NCI-H1417 (cell line): ENCODE measurements at regions not wholly inside any gene's neighbourhood (a gene's known extent, or its start where the extent isn't known, plus 50 kb on each side); places are given as distances from the start of the nearest gene placed in this dataset.
"Not testable (repeated sequence)": the region's sequence is repeated elsewhere in the genome, so short reads cannot be mapped to it uniquely, and the experiment has no call there.

Source experiments
- DNase-seq, 3 experiments: peaks; one replicate each; lab custom pipeline; 2025; lab: John Stamatoyannopoulos, UW

DNA sequence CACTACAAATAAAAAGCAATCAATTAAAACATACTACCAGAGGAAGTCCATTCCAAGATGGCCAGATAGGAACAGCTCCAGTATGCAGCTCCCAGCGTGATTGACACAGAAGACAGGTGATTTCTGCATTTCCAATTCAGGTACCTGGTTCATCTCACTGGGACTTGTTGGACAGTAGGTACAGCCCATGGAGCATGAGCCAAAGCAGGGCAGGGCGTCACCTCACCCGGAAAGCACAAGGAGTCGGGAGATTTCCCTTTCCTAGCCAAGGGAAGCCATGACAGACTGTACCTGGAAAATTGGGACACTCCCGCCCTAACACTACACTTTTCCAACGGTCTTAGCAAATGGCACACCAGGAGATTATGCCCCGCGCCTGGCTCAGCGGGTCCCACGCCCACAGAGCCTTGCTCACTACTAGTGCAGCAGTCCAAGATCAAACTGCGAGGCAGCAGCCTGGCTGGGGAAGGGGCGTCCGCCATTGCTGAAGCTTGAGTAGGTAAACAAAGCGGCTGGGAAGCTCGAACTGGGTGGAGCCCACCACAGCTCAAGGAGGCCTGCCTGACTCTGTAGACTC is 106.0 kb downstream of the BUD13 start:
- not testable (repeated sequence) for DNase-seq

DNA sequence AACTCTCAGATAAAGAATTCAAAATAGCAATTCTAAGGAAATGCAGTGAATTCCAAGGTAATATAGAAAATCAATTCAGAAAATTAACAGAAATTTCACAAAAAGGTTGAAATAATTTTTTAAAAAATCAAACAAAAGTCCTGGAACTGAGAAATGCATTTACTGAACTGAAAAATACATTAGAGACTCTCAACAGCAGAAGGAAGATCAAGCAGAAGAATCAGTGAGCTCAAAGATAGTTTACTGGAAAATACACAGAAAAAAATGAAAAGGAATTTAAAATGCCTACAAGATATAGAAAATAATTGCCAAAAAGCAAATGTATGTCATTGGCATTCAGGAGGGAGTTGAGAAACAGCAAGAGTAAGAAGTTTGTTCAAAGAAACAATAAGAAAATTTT is 107.3 kb downstream of the BUD13 start:
- no peak for DNase-seq

DNA sequence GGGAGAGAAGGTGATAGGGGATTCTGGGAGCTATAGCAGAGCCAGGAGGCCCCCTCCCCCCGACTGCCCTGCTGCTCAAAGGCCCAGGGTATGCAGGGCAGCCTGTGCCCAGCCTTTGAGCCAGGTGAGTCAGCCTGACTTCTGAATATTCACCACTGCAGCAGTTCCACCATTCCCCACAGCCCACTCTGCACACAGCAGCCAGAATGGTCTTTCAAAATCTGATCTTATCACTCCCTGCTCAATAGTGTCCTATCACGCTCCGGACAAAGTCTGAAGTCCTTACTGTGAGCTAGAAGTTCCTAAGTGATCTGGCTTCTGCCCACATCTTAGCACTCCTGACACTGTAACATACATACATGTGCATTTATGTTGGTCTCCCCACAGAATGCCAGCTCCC is 111.7 kb downstream of the BUD13 start:
- DNase-seq = no peak

DNA sequence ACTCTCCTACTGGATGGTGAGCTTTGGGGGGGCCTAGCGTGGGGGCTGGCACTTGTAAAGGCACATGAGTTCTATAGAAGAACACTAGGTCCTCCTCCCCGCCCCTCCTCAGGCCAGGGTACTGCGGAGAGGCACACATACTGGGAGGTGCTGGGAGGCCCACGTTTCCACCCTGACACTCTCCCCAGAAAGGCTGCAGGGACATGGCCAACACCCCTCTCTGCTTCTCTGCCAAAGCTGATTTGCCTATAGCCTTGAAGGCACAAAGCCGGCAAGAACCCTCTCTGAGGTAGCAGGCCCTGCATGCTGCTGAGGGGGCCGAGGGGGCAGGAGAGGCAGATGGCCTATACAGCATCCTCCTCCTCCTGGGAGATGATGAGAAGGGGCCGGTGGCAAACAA is 112.8 kb downstream of the BUD13 start:
- no peak for DNase-seq

DNA sequence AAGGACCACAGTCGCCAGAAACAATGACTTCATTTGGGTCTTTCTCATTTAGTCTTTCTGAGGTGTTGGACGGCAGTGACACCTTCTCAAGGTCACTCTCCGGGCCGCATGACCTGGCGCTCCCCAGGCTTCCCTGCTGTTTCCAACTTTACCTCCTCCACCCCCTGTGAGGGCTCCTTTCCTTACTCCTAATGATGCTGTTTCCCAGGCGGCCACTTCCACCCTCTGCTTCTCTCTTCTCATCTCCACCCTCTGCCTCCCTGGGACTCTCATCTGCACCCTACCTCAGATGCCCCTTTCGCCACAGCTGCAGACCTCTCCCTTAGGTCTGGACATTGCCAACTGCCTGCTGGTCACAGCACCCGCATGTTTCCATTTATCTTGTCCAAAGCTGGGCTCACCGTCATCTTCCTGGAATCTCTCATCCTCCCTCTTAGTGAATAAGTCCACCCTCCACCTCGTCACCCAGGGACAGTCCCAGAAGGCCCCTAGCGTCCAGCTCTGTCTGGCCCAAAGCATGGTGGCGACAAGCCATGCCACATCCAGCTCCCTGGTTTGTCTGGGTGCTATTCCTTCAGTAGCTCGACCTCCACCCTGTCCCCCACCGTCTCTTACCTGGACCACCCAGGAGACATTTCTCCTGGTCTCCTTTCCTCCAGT is 113.8 kb downstream of the BUD13 start:
- DNase-seq = no peak

DNA sequence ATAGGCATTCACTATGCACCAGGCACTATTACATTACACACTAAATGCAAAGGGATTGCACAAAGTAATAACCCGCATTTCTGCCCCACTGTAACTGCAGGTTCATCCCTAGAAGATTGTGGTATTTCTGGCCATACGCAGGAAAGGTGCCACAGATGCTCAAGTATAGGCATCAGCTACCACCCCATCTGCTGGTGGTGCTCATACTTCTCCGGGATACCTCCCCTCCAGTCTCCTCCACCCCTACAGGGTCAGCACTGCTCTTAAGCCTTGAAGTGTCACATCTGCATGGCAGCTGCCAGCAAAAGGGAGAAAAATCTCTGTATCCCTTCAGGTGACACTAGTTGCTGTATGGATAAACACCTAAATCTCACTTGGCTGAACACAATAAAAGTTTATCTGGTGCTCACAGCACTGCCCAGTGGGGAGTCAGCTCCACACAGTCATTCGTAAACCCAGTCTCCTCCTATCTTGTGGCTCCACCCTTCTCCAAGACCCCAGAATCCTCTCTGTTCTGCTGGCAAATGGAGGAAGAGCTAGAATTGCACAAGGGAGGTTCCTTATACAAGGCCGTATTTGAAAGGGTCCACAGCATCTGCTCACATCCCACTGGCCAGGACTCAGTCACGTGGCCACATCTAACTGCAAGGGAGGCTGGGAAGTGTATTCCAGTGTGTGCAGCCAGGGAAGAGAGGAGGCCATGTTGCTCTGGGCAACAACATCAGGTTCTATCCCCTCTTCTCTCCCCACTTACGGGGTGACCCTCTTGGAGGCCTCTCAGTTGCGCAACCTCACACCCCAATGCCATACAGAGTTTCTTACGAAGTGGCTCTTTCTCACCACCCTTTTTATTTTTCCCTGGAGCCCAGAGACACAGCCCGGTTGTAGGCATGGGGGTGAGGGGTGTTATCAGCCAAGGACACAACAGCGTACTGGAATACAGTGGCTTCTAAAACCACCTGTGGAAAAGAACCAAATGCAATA is 114.7 kb downstream of the BUD13 start:
- no peak for DNase-seq

DNA sequence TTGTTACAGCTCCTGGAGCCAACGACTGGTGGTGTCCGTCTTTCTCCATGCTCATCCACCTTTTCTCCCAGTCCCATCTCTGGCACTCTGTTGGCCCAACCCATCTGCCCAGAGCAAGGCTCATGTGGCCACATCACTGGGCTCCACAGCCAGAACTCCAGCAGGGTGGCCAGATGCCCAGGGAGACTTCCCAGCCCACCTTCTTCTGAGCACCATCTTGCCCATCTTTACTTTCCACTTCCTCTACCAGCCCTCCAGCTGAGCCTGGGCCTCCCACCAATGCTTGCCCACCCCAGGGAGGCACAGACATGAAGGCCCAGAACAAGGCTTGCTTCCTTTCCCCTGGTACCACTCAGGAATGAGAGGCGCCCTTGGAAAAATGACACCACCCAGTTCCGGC is 116.8 kb downstream of the BUD13 start:
- DNase-seq = no peak

DNA sequence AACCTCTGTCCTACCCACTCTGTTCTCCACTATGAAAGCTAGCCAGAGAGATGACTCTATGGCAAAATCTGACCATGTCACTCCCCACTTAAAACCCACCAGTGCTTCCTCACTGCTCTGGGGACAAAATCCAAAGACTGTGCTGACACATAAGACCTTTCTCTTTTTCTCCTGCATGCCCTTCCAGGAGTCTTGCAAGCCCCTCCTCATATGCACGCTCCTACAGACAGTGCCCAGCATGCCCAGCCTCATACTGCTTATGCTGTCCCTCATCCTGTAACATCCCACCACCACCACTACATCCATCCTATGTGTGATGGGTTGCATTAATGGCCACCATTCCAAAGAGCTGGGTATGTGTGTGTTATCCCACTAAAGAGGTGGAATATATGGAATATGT is 118.3 kb downstream of the BUD13 start:
- DNase-seq = no peak

DNA sequence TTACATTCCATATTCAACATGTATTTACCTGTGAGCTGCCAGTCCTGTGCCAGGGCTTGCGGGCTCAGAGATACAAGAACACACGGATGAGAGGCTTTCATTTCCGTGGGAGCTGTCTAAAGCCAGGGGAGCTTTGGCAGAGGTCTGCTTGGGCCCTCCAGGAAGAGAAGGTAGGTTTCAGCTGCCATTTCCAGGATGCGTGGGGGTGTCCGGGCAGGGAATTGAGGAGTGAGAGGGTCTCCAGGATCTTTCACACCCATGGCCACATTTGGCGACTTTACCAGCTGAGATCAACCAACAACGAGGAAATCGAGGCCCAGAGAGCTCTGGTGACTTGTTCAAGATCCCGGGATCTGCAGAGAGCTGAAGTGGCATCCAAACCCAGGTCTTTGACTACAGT is 119.6 kb downstream of the BUD13 start:
- DNase-seq = no peak

DNA sequence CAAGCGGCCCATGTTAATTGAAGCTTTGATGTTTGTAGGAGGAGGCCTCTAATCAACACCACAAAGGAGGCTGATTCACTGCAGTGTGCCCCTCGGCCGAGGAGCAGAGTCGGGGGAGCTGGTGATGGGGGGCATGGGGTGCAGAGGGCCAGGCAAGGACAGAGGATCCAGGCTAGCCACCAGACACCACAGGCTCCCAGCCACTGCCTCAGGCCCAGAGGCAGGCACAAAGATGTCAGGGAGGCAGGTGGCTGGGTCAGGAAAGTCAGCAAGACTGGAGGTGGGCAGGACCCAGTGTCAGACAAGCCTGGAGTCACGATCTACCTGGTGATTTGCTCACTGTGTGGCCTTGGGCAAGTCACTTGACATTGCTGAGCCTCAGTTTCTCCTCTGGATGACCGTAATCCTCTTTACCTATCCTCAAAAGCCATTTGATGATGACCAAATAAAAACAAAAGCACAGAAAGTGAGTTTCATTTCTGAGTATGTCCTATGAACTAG is 121.0 kb downstream of the BUD13 start:
- DNase-seq = no peak

DNA sequence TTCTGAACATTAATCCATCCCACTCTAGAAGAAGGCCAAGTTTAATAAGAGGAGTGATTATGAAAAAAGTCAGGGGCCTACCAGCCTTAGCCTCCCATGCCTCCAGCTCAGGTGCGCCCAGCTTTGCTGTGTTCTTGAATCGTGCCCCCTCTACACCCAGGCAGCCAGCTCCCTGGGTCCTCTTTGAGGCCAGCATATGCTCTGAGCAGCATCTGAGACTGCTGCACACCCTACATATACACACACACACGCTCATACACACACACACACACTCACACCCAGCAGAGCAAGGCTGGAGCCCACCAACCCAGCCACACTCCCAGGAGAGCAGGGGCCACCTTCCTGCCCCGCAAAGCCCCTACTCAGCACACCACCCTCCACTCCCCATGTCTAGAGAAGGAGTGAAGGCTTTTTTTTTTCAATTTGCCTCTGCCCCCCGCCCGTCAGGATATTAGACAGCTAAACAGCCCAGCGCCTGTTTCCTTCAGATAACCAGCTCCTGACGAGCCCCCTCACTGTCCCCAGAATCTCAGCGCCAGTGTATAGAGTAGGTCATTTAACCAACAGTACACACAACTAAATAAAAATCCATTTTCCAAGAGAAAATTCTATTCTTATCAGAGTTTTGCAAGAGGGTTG is 121.6 kb downstream of the BUD13 start:
- DNase-seq = no peak

DNA sequence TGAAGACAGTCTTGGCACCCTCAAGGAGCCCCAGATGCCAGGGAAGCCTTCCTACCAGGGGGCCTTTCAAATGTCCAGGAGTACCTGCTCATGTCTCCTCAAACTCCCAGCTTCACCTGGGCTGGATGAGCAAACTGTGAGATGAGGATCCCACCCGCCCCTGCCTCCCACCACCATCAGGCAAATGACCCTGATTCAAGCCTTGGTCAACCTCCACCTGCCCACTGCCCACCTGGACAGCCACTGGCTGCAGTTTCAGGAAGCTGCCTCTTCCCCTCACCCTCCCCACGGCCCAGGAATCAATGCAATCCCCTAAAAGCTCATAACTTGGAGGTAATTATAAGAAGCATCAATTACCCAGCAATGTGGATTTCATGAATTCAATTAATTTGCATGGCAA is 122.7 kb downstream of the BUD13 start:
- DNase-seq = no peak

DNA sequence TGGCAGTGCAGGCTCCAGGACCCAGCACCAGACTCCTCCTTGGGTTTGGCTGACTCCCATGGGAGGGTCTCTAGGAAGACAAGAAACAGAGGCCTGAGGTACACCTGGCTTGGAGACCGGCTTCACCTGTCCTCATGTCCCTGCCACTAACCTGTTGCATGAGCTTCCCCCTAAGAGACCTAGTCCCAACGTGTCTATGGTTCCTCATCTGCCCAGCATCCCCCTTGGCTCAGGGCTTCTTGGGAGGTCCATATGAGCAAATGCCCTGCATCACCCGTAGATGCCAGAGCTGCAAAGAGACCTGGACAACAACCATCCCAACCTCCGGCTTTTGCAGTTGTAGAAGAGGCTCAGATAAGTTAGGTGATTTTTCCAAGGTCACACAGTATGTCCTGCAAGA is 123.5 kb downstream of the BUD13 start:
- no peak for DNase-seq

DNA sequence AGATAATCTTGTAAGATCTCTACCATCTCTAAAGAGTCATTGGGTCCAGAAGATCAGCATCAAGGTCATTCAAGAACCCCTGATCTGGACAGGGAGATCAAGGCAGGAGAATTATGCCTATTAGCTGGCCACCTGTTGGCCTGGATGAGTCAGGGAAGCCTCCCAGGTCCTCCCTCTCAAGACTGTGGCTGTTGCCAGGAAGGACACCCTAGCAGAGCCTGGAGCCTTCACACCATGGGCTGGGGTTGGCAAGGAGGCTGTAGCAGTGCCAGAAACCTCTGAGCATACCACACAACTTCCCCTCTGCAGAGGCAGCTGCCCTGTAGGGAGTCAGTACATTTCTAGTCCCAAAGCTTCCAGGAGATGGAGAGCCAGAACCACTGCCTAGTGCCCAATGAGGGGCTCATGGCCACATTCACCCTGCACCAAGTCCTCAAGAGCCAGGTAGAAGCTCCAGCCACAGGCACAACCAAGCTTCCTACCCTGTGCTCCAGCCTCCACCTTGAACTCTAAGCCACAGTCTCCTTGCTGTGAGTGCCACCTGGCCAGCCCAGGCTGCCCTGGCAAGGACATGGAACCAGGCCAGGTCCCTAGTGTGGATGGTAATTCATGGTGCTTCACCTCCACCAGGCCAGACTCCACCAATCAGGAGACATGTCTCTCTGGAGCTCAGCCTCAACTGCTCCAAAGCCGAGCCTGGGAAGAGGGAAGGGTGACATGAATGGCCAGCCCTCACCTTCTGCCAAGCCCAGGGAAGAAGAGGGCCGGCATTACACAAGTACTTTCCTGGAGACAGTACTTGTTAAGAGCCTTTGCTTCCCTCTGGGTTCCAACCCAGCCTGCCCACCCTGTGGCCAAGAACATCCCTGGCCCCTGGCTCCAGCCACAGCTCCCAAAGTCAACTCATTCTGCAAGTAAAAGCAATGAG is 124.3 kb downstream of the BUD13 start:
- DNase-seq = no peak

DNA sequence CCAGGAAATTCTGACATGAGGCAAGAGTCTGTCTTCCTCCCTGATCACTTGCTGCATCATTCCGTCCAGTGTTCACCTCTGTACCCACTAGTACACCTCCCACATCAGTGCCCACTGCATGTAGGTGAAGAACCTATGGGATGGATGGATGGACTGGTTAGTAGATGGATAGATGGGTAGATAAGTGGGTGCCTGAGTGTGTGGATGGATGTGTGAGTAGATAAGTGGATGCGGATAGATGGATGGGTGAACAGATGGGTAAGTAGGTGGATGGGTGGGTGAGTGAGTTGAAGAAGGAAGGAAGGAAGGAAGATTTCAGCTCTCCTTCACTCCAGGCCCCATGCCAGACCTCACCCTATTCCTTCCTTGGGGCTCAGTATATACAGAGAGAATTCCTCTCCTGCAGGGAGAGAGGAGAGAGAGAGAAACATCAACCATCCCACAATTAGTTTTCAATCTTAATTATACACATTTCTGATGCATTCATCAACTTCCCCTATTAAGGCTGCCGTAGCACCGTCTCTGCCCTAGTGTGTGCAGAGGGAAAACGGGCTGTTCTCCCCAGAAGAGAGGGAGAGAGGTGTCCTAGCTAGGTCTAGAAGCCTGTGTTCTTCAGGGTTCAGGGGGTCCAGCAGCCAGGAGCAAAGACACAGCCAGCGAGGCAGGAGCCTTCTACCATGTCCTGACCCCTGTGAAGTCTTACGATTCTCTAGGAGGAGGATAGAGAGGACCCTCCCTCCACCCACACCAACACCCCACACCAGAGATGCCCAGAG is 125.3 kb downstream of the BUD13 start:
- DNase-seq = no peak

DNA sequence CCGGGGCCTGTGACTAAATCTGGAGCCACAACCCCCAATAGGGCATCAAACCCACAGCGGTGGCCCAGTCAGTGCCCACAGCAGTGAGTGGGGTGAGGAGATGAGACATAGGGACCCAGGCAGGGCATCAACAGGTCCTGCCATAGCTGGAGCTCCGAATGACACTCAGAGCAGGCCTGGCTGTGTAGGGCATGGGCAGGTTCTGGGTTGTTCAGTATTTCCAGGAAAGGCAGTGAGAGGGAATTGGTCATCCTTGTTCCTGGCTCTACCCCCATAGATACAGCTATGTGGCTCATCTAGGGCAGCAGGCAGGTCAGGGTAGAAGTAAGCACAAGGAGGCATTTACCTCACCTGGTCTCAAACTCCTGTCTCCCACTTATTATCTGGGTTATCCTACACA is 126.6 kb downstream of the BUD13 start:
- DNase-seq = no peak

DNA sequence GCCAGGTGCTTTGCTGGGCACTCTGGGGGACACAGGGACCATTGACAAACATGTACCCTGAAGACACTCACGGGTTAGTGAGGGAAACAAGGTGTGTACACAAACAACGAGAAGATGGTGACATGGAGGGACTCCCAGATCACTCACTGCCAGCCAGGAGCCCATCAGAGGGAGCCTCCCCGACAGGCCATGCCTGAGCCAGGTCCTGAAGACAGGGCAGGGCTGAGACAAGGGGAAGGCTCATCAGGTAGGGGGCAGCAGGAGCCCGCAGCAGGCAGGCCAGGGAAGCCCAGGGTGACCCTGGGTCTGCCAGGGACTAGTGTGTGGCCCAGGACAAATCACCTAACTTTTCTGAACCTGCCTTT is 127.9 kb downstream of the BUD13 start:
- no peak for DNase-seq

DNA sequence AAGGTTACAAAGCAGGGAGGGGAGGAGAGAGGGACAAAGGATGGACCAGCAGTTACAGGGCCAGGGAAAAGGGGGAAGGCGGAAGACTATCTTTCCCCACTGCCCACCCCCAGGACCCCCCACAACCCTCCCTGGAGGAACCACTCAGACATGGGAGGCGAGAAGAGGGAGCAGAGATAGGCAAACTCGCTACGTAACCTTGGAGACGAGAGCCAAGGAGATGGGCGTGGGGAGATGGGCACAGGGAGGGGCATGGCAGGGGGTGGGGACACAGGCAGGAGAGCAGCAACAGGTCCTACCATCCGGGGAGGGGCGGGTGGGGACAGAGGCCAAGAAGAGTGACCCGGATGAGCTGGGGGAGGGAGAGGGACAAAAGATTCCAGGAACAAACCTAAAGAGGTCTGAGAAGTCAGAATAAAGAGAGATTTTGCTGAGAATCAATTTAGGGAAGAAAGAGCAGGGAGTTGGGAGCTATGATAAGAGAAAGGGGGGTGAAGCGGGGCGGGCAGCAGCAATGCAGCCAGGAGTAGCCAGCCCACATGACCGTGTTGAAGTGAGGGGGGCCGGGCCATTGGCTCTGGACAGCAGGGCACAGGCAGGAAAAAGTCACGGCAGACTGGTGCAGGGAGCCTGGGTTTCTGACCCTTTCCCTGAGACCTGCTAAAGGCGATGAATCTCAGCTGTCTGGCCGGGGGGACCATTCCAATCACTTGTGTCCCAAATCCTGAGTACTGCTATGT is 128.4 kb downstream of the BUD13 start:
- peak in 2 of 3 experiments; percentile 15 to 33 for DNase-seq

DNA sequence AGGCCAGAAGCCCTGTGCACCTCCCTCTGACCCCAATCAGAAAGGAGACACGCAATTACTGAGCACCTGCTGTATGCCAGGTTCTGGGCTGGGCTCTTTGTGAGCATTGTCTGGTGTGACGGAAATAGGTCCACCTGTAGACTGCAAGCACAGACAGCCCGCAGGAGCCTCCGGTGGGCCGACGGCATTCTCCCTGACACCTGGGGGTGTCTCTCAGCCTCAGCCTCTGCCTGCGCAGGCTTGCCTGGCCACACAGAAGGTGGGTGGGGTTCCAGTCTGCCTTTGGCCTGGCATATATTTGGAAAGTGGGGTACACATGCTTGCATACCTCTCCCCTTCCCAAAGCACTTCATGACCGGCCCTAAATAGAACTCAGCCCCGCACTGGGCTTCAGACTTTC is 129.3 kb downstream of the BUD13 start:
- no peak for DNase-seq

DNA sequence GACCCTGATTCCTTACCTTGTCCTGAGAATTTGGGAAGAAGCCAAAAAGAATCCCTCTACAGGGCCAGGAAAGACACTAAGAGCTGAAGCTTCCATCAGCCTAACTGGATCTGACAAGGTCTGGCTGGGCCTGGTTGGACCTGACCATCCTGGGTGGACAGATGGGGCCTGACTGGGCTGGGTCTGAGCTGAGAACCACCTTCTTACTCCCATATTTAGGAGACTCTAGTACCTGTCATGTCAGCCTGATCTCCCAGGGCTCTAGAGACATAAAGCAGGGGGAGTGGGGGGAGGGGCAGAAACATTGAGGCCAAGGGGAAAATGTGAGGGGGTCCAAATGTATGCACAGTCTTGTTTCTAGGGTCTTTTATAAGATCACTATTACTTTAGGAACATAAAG is 129.9 kb downstream of the BUD13 start:
- DNase-seq = no peak
